ENCODE measurements at regions not wholly inside any gene's neighbourhood (a gene's known extent, or its start where the extent isn't known, plus 50 kb on each side); places are given as distances from the start of the nearest gene placed in this dataset.

DNA sequence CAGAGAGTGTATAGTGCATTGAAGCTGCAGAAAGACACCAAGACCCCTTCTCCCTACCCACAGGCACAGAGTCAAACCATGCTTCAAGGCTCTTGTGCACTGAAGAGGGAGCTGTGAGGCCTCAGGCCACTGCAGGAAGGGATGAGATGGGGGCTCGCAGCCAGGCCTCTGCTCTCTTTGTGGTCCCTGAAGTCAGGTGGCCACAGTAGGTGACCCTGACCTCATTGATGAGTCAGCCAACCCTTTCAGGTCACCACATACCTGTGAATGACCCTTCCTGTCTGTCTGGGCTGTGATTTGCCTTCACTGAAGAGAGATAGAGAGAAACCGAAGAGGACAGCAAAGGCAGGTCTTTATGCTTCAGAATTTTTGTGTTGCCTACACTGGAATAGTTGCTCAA lies 372.1 kb downstream of the ACTL7B start:
- DNase-seq, result no peak

DNA sequence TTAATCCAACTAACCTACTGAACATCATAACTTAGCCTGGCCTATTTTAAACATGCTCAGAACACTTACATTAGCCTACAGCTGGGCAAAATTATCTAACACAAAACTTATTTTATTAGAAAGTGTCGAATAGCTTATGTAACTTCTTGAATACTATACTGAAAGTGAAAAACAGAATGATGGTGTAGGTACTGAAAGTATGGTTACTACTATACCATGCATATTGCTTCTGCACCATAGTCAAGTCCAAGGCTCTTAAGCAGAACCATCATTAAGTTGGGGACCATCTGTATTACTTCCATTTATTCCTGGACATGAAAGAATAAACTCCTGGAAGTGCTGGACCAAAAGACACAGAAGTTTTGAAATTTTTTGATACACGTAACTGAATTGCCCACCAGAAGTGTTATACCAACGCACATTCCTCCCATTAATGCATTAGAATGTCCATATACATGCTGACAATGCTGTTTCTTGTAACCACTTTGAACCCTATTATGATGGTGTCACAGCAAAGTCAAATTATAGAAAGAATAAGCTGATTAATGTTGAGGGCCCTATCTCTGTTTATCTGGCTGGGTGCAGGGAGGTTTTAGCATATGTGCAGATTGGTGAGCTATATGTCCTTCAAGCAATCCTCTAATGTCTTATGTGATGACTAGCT lies 375.7 kb downstream of the ACTL7B start:
- no peak for DNase-seq

DNA sequence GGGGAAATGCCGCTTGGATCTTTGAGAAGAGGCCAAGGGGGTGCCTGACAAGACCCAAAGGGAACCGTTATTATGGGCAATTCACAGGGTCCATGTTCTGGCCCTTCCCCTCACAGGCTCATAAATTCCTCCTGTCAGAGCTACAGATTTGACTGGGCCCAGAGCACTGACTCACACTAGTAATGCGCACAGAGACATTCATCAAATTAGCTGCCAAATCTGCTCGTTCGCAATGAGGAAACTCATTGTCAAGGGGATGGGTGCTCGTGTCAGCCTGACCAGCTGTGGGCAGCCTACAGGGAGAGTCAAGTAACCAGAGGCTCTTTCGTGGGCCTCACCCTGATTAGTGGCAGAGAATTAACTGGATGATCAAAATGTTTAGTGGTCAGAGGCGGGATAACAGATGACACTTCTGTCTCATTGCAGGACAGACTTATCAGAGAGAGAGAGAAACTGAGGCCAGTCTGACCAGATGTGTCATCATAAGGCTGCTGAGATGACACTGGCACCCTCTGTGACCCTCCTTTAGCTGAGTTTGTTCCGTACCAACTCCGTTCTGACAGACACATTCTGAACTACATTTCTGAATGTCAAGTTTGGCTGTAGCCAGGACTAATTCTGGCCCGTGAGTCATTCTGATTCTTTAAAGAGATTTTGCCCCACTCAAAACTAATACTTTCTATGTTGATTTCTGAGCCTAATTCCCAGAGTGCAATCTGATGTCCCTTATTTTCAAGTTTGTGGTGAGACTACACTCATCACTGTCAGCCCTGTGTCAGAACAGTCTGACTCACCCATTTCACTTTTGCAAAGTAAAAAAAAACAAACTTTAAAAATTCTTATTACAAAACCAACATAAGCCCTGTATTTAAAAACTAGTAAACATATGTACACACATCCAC lies 377.1 kb downstream of the ACTL7B start:
- no peak for DNase-seq

DNA sequence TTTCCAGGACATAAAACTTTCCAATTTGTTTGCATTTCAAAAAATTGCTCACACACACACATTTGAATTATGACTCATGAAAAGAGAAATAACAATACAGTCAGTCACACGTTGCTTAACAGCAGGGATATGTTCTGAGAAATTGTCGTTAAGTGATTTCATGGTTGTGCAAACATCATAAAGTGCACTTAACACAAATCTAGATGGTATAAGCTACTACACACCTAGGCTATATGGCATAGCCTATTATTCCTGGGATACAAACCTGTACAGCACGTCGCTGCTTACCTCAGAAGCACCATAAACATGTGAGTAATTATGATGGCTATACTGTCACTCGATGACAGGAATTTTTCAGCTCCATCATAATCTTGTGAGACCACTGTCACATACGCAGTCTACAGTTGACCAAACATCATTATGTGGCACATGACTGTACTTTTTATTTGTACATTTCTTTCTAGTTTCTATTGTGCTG lies 378.2 kb downstream of the ACTL7B start:
- DNase-seq, result no peak

DNA sequence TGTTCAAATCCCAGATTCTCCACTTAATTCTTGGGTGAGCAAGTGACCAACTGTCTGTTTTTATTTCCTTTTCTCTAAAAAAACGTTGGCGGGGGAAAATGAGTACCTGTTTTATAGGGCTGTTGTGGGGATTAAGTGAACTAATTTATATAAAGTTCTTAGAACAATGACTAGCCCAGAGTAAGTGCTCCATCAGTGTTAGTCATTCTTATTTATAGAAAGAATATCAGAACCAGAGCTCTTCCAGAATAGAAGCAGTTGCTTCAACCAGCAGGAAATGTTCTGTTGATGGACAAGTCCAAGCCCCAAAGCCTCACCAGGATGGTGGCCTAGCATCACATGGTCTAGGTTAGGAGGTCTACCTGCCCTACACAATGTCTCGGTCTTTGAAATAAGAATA lies 379.2 kb downstream of the ACTL7B start:
- no peak for DNase-seq

DNA sequence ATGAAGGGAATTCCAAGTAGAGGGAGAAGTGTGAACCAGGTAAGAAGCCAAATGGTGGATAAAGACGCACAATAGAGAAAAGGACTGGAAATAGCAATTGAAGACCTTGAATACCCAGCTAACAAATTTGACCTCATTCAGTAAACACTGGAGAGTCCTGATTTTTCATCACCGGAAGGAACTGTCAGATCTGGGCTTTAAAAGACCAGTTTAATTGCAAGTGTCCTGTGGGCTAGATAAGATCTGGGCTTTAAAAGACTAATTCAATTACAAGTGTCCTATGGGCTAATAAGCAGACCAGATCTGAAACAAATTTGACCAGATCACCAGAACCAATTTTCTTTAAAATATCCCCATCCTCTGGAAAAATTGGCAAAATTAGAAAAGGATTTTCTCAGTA lies 380.0 kb downstream of the ACTL7B start:
- DNase-seq, result no peak

DNA sequence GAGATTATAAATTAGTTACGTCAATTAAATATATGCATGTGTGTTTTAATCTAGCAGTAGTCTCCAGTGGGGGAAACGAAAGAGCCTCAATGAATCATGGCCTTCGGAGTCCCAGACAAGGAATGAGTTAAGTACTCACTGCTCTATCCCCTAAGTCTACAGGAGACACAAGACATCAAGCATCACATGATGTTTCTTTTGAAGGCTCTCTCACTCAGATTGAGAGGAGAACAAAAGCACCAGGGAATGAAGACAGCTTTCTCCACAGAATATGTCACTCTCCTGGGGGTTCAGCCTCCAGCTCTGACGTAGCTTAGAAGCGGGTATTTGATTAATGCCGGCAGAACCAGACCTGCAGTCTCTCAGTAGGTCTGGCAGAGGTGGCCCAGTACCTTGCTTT lies 381.4 kb downstream of the ACTL7B start:
- no peak for DNase-seq

DNA sequence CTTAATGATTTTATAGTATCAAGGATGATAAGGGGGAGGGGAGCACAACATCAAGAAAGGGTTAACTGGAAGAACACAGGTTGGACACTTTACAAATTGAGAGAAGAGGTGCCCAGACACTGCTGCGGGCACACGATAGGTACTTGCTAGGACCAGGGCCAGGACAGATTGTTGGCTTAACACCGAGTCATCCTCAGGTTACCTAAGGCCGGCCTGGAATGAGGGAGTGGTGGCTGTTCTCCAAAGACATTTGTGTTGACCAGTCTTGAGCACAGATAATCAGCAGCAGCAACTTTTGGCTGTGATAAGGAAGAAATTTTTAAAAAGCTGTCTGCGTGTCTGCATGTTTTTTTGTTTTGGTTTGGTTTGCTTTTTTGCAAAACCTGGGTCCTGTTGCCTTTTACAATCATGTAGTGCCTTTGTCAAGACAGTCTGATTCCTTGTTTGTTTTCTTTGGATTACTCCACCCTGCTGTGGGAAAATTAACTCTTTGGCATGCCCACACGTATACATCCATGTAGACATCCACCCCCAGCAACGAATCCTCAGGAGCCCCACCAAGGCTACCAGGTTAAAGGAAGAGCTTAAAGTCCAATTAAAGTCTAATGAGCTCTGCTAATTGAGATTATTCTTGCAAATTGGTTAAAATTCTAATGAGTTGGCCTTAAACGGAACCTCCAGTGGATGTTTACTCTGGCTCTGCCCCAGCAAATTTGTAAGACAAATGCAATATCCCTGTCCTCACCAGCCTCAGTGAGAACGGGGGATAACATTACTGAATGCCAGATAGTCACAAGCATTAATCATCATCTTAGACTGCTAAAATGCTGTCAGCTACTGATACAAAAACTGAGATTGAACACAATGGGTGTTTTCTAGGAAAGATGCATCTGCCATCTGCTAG lies 382.3 kb downstream of the ACTL7B start:
- no peak for DNase-seq

DNA sequence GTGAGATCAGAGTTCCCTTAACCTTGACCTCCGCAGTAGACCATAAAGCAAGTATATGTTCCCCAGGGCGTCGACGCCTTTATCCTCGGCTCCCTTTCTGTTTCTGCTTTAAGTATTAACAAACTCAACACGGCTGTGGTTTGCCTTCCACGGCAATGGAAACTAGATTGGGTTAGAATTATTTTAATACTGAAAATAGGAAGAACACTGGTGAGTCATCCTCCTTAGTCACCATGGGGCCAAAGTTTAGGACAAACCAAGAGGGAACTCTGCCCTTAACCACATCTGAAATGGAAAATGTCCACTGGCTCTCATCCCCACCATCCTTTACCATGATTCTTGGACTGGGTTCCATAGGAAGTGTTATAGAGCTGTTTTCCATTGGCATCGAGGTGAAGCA lies 386.1 kb downstream of the ACTL7B start:
- DNase-seq, result no peak

DNA sequence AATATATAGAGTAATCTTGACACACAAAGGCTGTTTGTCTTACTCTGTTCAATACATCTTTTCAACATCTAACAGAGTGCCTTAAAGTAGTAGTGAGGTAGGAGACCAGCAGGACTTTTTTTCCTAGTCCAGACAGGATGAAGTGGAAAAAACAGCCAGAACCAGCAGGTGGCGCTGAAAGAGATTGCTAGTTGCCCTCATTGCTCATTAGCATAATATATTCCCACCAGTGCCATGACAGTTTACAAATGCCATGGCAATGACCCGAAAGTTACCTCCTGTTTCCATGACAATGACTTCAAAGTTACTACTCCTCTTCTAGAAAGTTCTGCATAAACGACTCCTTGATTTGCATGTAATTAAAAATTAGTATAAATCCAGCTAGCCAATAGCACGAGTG lies 387.4 kb downstream of the ACTL7B start:
- peak in 1 of 2 donors; percentile 38 for DNase-seq

DNA sequence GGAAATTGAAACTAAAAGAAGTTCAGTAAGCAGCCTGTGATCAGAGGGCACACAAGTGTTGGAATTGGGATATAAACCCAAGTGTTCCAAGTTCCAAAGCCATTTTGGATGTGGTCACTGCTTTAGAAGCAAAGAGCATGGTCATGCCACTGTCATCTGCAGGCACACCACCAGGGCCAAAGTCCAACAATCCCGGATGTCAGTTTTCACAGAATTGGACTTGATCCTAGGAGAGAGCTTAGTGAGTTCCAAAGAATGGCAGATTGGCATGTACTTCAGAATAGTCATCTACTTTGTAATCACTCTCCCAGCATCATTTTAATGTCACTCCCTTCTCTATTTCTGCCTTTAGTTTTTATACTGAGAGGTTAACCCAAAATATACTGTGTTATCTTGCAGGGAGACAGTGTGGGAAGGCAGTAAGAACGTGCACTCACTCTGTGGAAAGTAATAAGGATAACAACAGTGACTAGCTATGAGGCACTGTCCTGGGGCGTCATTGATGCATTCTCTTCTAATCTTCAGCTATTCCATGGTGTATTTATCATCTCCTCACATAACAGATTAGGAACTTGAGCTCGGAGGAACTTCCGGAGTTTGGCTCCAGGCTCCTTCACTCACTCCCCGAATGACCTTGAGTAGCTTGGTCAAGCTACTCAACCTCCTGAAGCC lies 388.0 kb downstream of the ACTL7B start:
- no peak for DNase-seq

DNA sequence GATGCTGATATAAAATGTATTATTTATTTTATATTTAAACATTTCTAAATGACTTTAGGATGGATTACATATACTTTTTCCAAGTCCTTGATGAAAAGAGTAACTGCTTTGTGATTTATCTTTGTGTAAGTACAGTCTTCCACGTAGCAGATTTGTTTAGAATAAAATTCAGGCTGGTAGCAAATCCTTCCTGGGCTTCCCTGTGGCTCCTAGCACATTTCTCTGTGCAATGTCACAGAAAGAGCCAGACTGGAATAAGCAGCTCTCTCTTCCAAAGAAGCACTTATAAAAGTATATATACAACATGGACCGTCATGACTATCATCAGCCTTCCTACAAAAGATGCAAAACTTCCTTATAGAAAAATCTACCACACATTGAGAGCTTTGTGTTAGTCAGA lies 388.6 kb downstream of the ACTL7B start:
- no peak for DNase-seq

DNA sequence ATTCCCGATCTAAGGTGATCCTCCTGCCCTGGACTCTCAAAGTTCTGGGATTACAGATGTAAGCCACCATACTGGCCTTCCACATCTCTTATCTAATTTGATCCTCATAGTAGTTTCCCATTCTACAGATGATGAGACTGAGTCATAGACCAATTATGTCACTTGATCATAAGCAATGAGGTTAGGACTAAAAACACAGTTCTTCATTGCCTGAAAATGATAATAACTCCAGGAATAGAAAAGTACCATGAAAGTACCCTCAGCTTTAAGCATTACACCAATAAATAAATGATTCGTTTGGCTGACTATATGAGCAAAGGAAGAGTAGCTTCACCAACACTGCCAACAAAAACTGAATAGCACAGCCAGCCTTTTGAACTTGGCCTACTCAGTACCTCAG lies 389.5 kb downstream of the ACTL7B start:
- DNase-seq, result no peak

DNA sequence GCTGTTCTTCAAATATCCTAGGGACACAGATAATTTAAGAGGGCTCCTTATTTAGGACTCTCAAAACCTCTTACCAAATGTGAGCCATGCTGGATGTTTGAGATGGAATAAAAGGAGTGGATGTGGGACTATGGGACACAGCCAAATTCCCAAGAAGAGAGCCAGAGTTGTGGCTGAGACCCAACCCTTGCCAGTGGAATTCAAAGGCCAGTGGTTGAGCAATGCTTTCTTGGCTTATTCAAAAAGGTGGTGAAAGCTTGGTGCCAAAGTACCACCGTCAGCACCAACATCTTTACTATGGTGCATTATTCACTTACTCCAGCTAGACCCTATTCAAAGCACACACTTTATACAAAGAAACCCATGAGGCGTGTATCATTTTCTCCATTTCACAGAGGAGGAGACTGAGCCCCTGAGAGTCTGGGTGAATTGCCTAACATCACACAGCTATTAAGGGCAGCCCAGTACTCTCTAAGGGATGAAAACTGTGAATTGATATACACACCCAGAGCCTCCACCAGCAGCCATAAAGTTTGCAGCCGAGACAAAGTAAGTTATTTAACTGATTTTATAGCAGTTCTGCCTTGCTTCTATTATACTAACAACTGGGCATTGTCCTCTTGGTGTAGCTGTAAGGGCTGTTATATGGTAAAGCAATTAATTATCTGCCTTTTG lies 391.7 kb downstream of the ACTL7B start:
- DNase-seq, result no peak

DNA sequence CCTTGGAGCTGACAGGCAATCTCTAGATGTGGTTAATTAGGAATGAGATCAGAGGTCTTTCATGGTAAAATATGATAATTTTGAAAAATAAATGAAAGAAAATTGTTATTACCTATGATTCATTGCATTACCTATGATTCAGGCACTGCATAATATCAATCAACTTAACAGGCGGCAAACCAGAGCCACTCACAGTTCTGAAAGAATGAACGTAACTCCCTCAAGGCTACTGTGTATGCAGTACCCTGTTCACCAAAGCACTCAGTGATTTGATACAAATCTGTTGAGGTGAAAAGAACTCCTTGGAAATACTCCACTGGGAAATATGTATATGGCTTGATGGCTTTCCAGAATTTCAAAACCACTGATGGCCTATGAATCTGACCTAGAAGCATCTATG lies 398.9 kb downstream of the ACTL7B start:
- no peak for DNase-seq

DNA sequence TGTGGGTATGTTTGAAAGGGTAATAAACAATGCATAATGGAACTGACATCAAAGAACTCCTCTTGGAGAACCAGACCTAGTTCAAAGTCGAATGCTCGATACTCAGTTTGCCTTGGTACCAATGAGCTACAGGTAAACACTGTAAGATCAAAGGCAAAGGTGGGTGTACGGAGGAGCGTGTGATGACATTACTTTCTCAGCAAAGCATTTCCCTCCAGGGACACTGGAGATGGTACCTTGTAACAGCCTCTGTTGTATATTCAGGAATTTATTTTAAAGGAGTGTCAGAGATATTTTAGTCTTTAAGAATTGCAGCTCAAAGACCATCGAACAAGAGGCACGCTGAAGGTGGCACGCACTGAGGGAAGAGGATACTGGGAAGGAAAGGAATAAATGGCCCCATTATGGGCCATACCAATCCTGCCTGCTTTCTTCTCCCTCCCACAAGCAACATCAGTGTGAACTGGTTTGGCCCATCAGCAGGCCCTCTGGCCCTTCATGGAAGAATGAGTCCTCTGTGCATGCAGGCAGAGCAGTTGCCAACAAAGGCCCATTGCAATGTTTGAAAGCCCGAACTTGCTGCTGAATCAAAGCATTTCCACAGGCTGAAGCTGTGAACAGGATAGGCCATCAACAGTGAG lies 410.2 kb downstream of the ACTL7B start:
- no peak for DNase-seq

DNA sequence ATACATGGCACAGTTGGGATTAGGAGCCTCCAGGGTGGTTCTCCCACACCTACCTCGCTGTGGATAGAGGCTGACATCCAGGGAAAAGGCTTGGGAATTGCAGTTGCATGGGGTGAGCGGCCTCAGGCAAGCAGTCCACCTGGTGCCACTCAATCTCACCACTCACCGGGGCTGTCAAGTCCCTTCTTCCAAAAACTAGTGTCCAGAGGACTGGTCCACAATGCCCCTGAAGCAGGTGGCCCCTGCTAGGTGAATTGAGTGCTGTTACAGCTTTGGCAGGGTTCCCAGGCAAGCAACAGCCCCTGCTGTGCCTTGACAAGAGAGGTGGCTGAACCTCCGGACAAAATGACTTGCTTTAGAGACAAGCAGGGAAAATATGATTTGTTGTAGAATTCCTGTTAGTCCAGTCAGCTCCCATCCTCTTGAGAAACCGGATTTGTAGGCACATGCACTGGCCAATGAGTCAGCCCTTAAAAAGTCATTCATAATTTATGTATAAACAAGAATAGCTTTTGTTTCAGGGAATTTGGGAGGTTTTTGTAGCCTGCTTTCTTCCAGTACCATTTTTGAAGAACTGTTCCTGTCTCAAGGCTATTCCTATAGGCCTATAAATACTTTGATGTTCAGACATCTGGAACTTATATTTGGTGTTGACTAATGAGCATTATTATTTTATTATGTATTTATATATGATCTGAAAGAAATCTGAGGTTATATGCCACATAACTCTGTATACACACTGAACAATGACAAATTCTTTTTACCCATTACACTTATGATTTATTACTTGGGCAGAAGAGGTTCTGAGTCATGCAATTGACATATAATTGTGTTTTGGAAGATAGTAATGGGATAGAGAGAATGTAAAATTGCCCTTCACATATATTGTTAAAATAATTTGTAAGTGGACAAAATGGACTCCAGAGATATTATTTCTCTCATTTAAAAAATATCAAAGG lies 411.1 kb downstream of the ACTL7B start:
- no peak for DNase-seq

DNA sequence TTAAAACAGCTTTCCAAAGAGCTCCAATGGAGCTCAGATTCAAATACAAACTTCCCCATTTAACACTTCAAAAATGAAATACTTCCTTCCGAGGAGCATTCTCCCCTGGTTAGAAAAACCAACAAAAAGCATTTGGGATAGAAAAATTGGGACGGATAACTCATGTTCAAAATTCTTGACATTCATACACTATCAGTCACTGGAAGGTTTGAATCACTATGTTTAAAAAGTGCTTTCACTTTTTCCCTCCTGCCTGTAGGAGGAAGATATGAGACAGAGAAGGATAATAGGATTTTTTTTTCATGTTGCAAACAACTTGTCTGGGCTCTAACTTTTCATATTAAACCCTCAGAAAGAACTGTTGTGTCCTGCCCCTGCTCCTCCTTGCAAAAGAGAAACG lies 412.0 kb downstream of the ACTL7B start:
- no peak for DNase-seq

DNA sequence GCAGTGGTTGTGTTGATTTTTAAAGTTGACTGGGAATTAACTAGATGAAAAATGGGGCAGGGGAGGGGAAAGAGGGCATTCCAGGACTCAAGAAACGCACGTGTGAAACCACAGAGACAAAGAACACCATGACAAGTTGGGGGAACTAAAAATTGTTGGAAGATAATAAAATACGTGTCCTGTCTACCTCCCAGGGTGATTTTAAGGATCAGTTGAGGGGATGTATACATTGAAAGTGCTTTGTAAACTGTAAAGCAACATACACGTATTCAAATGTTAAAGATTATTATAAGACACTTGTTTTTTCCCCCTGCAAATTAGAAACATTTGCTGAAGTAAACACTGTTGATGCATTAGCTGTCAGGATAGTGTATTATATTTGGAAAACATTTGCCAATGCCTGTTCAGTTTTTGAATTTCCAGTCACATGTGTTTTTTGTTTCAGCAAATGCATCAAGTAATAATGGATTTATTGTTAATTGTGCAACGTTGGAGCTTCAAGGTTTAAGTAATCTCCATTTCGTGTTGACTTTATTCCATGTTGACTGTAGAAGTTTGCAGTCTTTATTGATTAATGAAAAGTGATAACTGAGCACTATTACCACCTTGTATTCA lies 412.7 kb downstream of the ACTL7B start:
- DNase-seq, result no peak

DNA sequence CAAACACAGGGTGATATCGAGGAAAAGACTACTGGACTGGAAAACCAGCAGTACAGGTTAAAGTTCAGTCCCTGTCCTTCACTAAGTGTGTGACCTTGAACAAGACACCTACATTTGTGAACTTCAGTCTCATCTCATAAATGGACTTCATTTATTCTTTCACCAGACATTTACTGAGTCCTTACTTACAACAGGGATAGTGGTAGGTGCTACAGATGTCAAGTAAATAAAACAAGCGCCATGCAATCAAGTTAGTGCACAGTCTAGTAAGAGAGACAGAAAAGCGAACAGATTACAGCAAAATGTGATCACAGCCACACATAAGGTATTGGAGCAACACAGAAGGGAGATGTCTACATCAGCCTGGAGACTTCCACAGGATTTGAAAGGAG lies 413.2 kb downstream of the ACTL7B start:
- no peak for DNase-seq

All from stimulated activated CD4-positive, alpha-beta T cell treated with anti-CD3 and anti-CD28 coated beads, Interleukin-2, amount 100 ng/mL, for 24 hours (primary cell).